ENCODE measurements at regions not wholly inside any gene's neighbourhood (a gene's known extent, or its start where the extent isn't known, plus 50 kb on each side); places are given as distances from the start of the nearest gene placed in this dataset.
"Not testable (repeated sequence)": the region's sequence is repeated elsewhere in the genome, so short reads cannot be mapped to it uniquely, and the experiment has no call there.

DNA sequence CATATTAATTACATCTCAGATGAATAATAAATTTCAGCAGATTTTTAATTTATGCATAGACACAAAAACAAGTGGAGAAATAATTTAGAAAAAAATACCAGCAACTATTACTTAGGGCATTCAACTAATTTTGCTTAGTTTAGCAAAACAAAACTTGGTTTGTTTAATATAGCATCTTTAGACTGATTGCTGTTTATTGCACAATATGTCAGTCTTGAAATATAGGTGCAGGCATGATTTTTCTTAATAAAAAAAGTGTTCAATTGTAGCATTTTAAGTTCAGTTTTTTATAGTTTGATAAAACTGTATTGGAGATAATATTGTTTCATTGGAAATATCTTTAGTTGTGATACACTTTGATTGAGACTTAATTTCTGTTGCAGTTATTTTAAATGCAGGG lies 161.2 kb upstream of the KCNH8 start:
- CTCF ChIA-PET, result no interaction called here
- no peak overlapping the region for H3K4me3 Mint-ChIP-seq
- H3K27ac Mint-ChIP-seq, result no peak overlapping the region
- peaks cover 20% of the 10 kb centered on the region for H3K4me1 Mint-ChIP-seq (ENCODE audit: low read depth)
- intact Hi-C loops (cut with micrococcal nuclease), result loop anchor here (2.0 to 10.0 kb wide), 4 partner anchors 310 to 1346 kb away; no protein-coding TSS in a partner anchor
- DNase-seq, result no peak
- H3K9me3 Mint-ChIP-seq, result no peaks in the 10 kb centered on the region
- H3K27me3 Mint-ChIP-seq (ENCODE audit: low read depth), result peaks cover 15% of the 10 kb centered on the region
- no peaks in the 10 kb centered on the region for H3K36me3 Mint-ChIP-seq (ENCODE audit: low read depth)

DNA sequence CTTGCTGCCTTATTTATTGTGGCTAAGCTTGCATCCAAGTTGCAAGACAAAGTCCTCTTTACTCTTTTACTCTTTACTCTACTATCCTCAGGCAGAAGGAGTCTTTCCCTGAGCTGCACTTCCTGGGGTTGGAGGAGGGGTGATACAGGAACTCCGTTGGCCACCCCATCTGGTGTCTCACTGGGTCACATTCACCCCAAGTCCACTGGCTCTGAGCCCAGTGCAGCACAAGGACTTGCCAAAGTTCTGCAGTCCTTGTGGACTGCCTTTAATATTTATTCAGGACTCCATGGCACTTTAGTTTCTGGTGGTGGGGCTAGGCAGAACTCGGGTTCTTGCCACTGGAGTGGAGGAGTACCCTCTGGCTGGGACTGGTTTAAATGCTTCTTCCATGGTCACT lies 165.4 kb upstream of the KCNH8 start:
- no peak for DNase-seq
- Mint-ChIP-seq H3K4me1 (ENCODE audit: low read depth) (peaks cover 1% of the 10 kb centered on the region), H3K27ac (no peak overlapping the region), H3K27me3 (ENCODE audit: low read depth) (peaks cover 3% of the 10 kb centered on the region), H3K9me3 (no peaks in the 10 kb centered on the region), H3K4me3 (no peak overlapping the region), H3K36me3 (ENCODE audit: low read depth) (peaks cover 2% of the 10 kb centered on the region)
- CTCF ChIA-PET, result no interaction called here
- intact Hi-C loops (cut with micrococcal nuclease), result loop anchor here (10.0 kb wide), 1 partner anchor 1008 kb away; no protein-coding TSS in a partner anchor

DNA sequence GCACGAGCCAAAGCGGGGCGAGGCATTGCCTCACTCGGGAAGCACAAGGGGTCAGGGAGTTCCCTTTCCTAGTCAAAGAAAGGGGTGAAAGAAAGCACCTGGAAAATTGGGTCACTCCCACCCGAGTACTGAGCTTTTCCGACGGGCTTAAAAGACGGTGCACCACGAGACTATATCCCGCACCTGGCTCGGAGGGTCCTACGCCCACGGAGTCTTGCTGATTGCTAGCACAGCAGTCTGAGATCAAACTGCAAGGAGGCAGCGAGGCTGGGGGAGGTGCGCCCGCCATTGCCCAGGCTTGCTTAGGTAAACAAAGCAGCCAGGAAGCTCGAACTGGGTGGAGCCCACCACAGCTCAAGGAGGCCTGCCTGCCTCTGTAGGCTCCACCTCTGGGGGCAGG lies 172.2 kb upstream of the KCNH8 start:
- CTCF ChIA-PET, result interaction anchor here (0.6 kb wide), 1 partner anchor 12 kb away, joined by 3 read pairs; no protein-coding TSS in a partner anchor
- intact Hi-C loops (cut with micrococcal nuclease); H3K27ac Mint-ChIP-seq; H3K9me3 Mint-ChIP-seq; H3K4me1 Mint-ChIP-seq (ENCODE audit: low read depth); DNase-seq; H3K4me3 Mint-ChIP-seq; H3K27me3 Mint-ChIP-seq (ENCODE audit: low read depth); H3K36me3 Mint-ChIP-seq (ENCODE audit: low read depth): not testable (repeated sequence)

DNA sequence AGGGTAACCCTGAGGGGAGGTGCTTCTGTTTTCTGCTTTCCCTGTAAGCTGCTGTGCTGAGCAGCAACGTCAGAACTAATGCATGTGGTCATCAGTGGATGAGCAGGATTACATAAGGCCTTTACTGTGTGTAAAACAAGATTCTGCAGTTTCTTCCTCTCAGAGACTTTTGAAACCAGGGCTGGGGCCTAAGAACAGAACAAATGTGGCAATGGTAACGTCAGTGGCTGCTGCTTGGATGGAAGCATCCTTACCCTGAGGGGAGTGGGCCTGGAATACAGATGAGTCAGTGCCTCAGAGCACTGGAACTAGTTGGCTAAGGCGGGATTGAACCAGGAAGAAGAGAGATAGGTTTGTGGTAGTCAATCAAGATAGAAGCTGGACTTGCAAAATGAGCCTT lies 180.2 kb upstream of the KCNH8 start:
- no peaks in the 10 kb centered on the region for H3K4me1 Mint-ChIP-seq (ENCODE audit: low read depth)
- intact Hi-C loops (cut with micrococcal nuclease), result no loop called here
- H3K27ac Mint-ChIP-seq, result no peak overlapping the region
- H3K27me3 Mint-ChIP-seq (ENCODE audit: low read depth), result peaks cover 2% of the 10 kb centered on the region
- H3K36me3 Mint-ChIP-seq (ENCODE audit: low read depth), result no peaks in the 10 kb centered on the region
- H3K9me3 Mint-ChIP-seq, result peaks cover 1% of the 10 kb centered on the region
- CTCF ChIA-PET, result interaction anchor here (1.0 kb wide), 1 partner anchor 121 kb away, joined by 3 read pairs; no protein-coding TSS in a partner anchor
- no peak overlapping the region for H3K4me3 Mint-ChIP-seq
- no peak for DNase-seq

DNA sequence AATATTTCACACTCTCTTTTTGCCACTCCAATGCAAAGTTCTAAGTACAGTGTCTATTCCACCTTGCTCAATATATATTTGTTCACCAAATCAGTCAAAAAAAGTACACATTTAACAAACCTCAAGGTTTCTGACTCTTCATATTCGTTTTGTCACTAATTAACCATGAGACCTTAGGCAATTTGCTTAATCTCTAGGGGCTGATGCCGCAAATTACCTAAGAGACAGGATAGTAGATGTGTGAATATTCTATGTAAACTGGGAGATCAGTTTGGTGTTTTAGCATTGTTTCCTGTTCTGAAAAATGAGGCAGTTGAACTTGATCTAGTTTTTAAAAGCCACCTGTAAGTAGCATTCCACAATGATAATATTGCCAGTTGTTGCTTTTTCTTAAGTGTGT lies 182.5 kb upstream of the KCNH8 start:
- no peaks in the 10 kb centered on the region for H3K4me1 Mint-ChIP-seq (ENCODE audit: low read depth)
- CTCF ChIA-PET, result no interaction called here
- H3K27ac Mint-ChIP-seq, result no peak overlapping the region
- H3K4me3 Mint-ChIP-seq, result no peak overlapping the region
- intact Hi-C loops (cut with micrococcal nuclease), result no loop called here
- peaks cover 1% of the 10 kb centered on the region for H3K9me3 Mint-ChIP-seq
- H3K36me3 Mint-ChIP-seq (ENCODE audit: low read depth), result no peaks in the 10 kb centered on the region
- DNase-seq, result no peak
- peaks cover 2% of the 10 kb centered on the region for H3K27me3 Mint-ChIP-seq (ENCODE audit: low read depth)

DNA sequence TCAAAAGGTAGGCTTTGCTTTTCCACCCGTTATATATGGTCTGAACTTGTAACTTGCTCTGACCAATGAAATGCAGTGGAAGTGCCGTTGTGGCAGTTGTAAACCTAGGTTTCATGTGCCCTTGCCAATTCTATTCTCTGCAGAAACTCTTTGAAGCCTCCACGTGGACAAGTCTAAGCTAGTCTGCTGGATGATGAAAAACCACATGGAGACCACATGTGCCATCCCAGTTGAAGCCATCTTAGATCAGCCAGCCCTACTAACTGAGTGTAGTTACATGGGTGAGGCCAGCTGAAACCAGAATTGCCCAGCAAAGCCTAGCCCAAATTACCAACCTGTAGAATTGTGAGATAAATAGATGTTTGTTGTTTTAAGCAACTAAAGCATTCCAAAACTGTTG lies 183.7 kb upstream of the KCNH8 start:
- intact Hi-C loops (cut with micrococcal nuclease), result no loop called here

DNA sequence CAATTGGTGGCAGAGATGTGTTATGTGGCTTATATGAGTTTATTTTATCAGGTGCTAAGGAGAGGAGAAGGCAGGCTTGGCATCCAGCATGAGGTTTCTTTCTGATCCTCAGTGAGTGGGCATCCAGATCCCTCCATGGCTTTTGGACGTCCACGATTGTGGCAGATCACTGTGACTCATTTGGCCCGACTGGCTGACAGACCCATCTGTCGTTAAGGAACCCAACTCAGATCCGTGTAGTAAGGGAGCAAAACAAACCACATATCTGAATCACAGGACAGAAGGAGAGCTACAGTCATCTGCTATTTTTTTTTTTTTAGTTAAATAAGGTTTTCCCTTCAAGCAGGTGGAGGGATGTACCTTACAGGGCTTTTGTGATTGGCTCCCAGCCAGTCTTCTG lies 197.0 kb upstream of the KCNH8 start:
- no peak for DNase-seq
- Mint-ChIP-seq H3K4me1 (ENCODE audit: low read depth) (no peaks in the 10 kb centered on the region), H3K27ac (no peak overlapping the region), H3K27me3 (ENCODE audit: low read depth) (peaks cover 6% of the 10 kb centered on the region), H3K9me3 (no peaks in the 10 kb centered on the region), H3K4me3 (no peak overlapping the region), H3K36me3 (ENCODE audit: low read depth) (no peaks in the 10 kb centered on the region)
- CTCF ChIA-PET, result no interaction called here
- intact Hi-C loops (cut with micrococcal nuclease), result no loop called here

More for the DNA sequence above, 183.7 kb upstream of the KCNH8 start:
- Mint-ChIP-seq H3K27me3 (ENCODE audit: low read depth) (peaks cover 2% of the 10 kb centered on the region), H3K9me3 (peaks cover 3% of the 10 kb centered on the region), H3K27ac (no peak overlapping the region), H3K4me3 (no peak overlapping the region), H3K4me1 (ENCODE audit: low read depth) (no peaks in the 10 kb centered on the region), H3K36me3 (ENCODE audit: low read depth) (no peaks in the 10 kb centered on the region)
- DNase-seq, result no peak
- CTCF ChIA-PET, result interaction anchor here (0.7 kb wide), 1 partner anchor 11 kb away, joined by 3 read pairs; no protein-coding TSS in a partner anchor

DNA sequence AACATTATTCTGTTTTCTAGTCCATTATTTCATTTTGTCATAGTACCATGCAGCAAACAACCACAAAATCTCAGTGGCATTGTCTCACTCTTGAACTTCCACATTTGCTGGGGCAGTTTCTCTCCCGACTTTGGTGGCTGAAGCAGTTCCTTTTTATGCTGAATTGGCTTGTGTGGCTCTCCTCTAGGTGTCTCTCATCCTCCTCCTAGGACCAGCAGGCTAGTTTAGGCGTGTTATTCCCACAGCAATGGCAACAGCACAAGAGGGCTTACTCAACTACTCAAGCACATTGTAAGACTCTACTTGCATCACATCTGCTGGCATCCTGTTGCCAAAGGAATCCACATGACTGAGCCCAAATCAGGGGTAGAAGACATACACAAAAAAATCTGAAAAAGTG lies 201.8 kb upstream of the KCNH8 start:
- Mint-ChIP-seq H3K36me3 (ENCODE audit: low read depth) (no peaks in the 10 kb centered on the region), H3K27ac (no peak overlapping the region), H3K27me3 (ENCODE audit: low read depth) (peaks cover 6% of the 10 kb centered on the region), H3K4me1 (ENCODE audit: low read depth) (no peaks in the 10 kb centered on the region), H3K4me3 (no peak overlapping the region), H3K9me3 (peaks cover 6% of the 10 kb centered on the region)
- intact Hi-C loops (cut with micrococcal nuclease), result no loop called here
- no peak for DNase-seq
- CTCF ChIA-PET, result no interaction called here

DNA sequence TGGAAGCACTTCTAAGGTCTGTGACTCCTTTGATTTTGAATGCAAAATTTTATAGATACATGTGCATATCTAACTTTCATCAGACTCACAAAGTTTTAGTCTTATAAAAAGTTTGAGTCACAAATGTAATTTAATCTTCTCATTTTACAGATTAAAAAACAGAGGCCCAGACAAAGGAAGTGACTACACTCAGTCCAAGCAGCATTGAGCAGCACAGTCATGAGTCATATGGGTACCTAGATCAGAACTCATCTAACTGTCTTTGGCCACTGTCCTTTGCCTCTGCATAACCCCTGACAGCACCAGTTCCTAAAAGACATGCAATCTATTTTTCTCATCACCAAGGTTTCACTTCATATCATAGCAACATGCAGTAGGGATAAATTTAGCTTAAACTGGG lies 210.7 kb upstream of the KCNH8 start:
- H3K4me3 Mint-ChIP-seq, result no peak overlapping the region
- CTCF ChIA-PET, result no interaction called here
- H3K9me3 Mint-ChIP-seq, result no peaks in the 10 kb centered on the region
- no peaks in the 10 kb centered on the region for H3K27me3 Mint-ChIP-seq (ENCODE audit: low read depth)
- no peak for DNase-seq
- intact Hi-C loops (cut with micrococcal nuclease), result no loop called here
- H3K4me1 Mint-ChIP-seq (ENCODE audit: low read depth), result no peaks in the 10 kb centered on the region
- H3K27ac Mint-ChIP-seq, result no peak overlapping the region
- no peaks in the 10 kb centered on the region for H3K36me3 Mint-ChIP-seq (ENCODE audit: low read depth)

DNA sequence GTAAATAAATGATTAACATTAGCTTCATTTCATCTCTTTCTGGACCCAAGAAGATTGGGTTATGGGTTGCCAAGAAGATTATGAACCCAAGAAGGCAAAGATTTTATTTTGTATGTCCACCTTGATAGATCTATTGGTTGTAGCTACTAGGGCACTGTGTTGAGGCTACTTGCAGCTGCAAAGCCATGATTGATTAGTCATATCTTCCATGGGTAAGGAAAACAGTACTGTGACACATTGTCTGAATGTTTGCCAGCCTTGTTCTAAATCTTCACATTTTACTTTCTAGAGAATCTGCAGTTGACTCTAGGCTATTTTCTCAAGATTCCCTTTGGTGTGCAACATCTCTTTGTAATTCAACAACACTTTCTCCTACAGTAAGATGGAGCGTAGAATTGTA lies 229.2 kb upstream of the KCNH8 start:
- Mint-ChIP-seq H3K36me3 (ENCODE audit: low read depth) (no peaks in the 10 kb centered on the region), H3K27me3 (ENCODE audit: low read depth) (peaks cover 2% of the 10 kb centered on the region), H3K27ac (no peak overlapping the region), H3K4me3 (no peak overlapping the region), H3K4me1 (ENCODE audit: low read depth) (peaks cover 6% of the 10 kb centered on the region), H3K9me3 (peaks cover 4% of the 10 kb centered on the region)
- CTCF ChIA-PET, result interaction anchor here (1.5 kb wide), 1 partner anchor 69 kb away, joined by 5 read pairs; no protein-coding TSS in a partner anchor
- DNase-seq, result no peak
- intact Hi-C loops (cut with micrococcal nuclease), result no loop called here

DNA sequence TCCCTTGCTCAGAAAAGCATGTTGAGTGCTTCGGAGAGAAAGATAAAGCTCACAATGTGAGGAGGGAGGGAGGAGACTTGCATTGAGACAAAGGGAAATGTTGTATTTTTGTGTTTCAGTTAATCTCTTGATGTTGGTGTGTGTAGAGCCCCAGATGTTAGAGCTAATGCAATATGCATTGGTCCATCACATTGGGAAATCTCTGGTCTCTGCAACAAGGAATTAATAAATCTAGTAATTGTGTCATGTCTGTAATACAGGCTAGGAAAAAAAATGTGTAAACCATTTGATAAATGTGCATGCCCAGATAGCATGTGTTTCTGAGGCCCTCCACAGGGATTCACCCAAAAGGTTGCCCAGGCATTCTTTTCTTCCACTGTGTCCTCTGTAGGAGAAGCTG lies 230.4 kb upstream of the KCNH8 start:
- Mint-ChIP-seq H3K36me3 (ENCODE audit: low read depth) (no peaks in the 10 kb centered on the region), H3K4me3 (no peak overlapping the region), H3K9me3 (no peaks in the 10 kb centered on the region), H3K4me1 (ENCODE audit: low read depth) (peaks cover 6% of the 10 kb centered on the region), H3K27me3 (ENCODE audit: low read depth) (peaks cover 2% of the 10 kb centered on the region), H3K27ac (no peak overlapping the region)
- CTCF ChIA-PET, result no interaction called here
- intact Hi-C loops (cut with micrococcal nuclease), result no loop called here
- no peak for DNase-seq

DNA sequence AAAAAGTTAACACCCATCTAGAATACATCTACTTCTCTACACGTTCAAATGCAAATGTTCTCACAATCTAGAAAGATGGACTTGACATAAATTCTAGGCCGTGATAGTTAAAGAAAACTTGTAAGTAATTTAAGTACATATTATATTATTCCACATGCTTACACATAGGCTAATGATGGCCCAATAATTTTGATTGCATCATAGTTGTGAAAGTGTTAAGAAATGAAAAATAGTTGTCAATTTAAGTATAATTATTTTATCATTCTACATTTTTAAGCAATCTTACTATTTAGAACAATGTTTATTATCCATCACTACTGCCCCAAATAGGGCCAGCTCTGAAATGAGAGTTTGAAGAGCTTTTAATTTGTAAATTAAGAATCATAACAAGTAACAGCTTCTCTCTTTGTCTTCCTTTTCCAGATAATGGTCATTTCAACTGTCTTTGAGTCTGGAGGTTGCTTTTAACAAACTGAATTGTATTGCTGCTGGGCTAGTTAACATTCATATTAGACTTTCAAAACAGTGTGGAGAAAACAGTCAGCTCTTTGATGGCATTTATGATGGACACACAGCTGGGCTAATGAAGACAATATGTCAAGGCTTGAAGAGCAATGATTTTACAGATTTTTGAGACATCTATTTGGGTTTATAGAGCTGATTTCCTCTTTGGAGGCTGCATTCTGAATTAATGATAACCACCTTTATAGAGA lies 246.1 kb upstream of the KCNH8 start:
- CTCF ChIA-PET, result interaction anchor here (0.7 to 1.5 kb wide), 2 partner anchors 61 to 86 kb away, joined by 3 to 9 read pairs; no protein-coding TSS in a partner anchor
- no peak overlapping the region for H3K27ac Mint-ChIP-seq
- H3K27me3 Mint-ChIP-seq (ENCODE audit: low read depth), result peaks cover 2% of the 10 kb centered on the region
- intact Hi-C loops (cut with micrococcal nuclease), result no loop called here
- no peaks in the 10 kb centered on the region for H3K9me3 Mint-ChIP-seq
- no peak for DNase-seq
- H3K4me3 Mint-ChIP-seq, result no peak overlapping the region
- no peaks in the 10 kb centered on the region for H3K4me1 Mint-ChIP-seq (ENCODE audit: low read depth)
- H3K36me3 Mint-ChIP-seq (ENCODE audit: low read depth), result no peaks in the 10 kb centered on the region

DNA sequence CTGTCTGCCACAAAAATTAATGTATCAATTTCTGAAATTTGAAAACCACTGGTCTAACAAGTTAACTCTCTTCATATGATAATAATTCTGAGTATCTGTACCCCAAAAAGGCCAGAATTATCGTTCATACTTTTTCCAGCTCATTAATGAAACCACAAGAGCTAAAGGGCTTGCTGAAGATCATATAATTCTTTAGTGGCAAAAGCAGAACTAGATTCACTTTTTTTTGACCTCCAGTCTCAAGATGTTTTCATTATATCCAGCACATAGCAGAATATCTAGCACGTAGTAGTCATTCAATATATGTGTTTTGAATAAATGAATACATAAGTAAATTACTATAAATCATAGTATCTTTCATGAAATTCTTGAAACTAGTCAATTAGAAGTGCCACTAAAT lies 246.7 kb upstream of the KCNH8 start:
- intact Hi-C loops (cut with micrococcal nuclease), result no loop called here
- no peaks in the 10 kb centered on the region for H3K4me1 Mint-ChIP-seq (ENCODE audit: low read depth)
- CTCF ChIA-PET, result interaction anchor here (0.7 kb wide), 1 partner anchor 60 kb away, joined by 3 read pairs; no protein-coding TSS in a partner anchor
- H3K4me3 Mint-ChIP-seq, result no peak overlapping the region
- H3K9me3 Mint-ChIP-seq, result no peaks in the 10 kb centered on the region
- H3K36me3 Mint-ChIP-seq (ENCODE audit: low read depth), result no peaks in the 10 kb centered on the region
- peaks cover 2% of the 10 kb centered on the region for H3K27me3 Mint-ChIP-seq (ENCODE audit: low read depth)
- H3K27ac Mint-ChIP-seq, result no peak overlapping the region
- no peak for DNase-seq

Data from activated naive CD4-positive, alpha-beta T cell treated with anti-CD3 and anti-CD28 coated beads for 36 hours (primary cell).